SK-N-SH (cell line): ENCODE measurements at regions not wholly inside any gene's neighbourhood (a gene's known extent, or its start where the extent isn't known, plus 50 kb on each side); places are given as distances from the start of the nearest gene placed in this dataset.

ENCODE experiments used
- CHD2 ChIP-seq: fragments of 150-350 bp; IDR thresholded peaks from 2 replicates; pipeline ENCODE4 v1.6.1; 2018; ENCODE audit warnings: low read length; ENCODE audit not compliant: partially characterized antibody
- CTCF ChIP-seq: fragments of 200-600 bp; sonication (generic); IDR thresholded peaks from 2 replicates; pipeline ENCODE4 v1.6.1; 2017; ENCODE audit warnings: antibody characterized with exemption, mild to moderate bottlenecking, moderate library complexity
- ELF1 ChIP-seq: IDR thresholded peaks from 2 replicates; pipeline ENCODE4 v1.4.0; 2012
- EP300 ChIP-seq, 2 experiments: IDR thresholded peaks; 2 replicates each; pipeline versions ENCODE4 v1.4.0 to v1.6.1; 2012; ENCODE audit warnings: borderline replicate concordance in 1 of 2, low read depth in 1 of 2, low read length in 1 of 2
- MXI1 ChIP-seq: IDR thresholded peaks from 2 replicates; pipeline ENCODE4 v1.6.1; 2012; ENCODE audit warnings: mild to moderate bottlenecking, low read depth, low read length, improper control_type of control experiment
- NFIC ChIP-seq: IDR thresholded peaks from 2 replicates; pipeline ENCODE4 v1.4.0; 2012; ENCODE audit warnings: borderline replicate concordance
- POLR2AphosphoS5 ChIP-seq: IDR thresholded peaks from 2 replicates; pipeline ENCODE4 v1.6.1; 2012; ENCODE audit warnings: low read depth, low read length
- RCOR1 ChIP-seq: fragments of 150-350 bp; IDR thresholded peaks from 2 replicates; pipeline ENCODE4 v1.6.1; 2017; ENCODE audit warnings: antibody characterized with exemption, low read length
- RFX5 ChIP-seq: IDR thresholded peaks from 2 replicates; pipeline ENCODE4 v1.6.1; 2012; ENCODE audit warnings: mild to moderate bottlenecking, improper control_type of control experiment, low read length
- TAF1 ChIP-seq: IDR thresholded peaks from 2 replicates; pipeline ENCODE4 v1.6.1; 2012; ENCODE audit warnings: low read depth, mild to moderate bottlenecking, low read length, moderate library complexity, borderline replicate concordance
- YY1 ChIP-seq: IDR thresholded peaks from 2 replicates; pipeline ENCODE4 v1.4.0; 2012; ENCODE audit warnings: low read depth, mild to moderate bottlenecking

DNA sequence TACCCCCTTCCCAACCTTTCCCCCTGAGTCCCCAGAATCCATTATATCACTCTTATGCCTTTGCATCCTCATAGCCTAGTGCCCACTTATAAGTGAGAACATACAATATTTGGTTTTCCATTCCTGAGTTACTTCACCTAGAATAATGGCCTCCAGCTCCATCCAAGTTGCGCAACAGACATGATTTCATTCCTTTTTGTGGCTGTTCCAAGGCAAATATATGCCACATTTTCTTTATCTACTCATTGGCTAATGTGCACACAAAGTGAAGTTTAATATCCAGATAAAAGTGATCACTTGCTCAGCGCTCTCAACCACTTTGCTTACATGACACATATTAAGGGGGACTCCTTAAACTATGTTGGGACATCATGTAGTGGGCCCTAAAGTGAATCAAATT lies 72.4 kb upstream of the TIAM1 start:
- no peak for TF ChIP-seq CTCF
- no peak for TF ChIP-seq TAF1
- no peak for TF ChIP-seq RFX5
- TF ChIP-seq RCOR1, result no peak
- TF ChIP-seq POLR2AphosphoS5, result no peak
- no peak for TF ChIP-seq ELF1
- TF ChIP-seq YY1, result no peak
- TF ChIP-seq MXI1, result no peak
- TF ChIP-seq EP300 (IDR thresholded peaks at IDR 0.05; ENCODE audit: borderline replicate concordance in 1 of 2, low read depth in 1 of 2, low read length in 1 of 2), result no peak
- no peak for TF ChIP-seq NFIC
- TF ChIP-seq CHD2, result no peak
